ENCODE measurements at regions not wholly inside any gene's neighbourhood (a gene's known extent, or its start where the extent isn't known, plus 50 kb on each side); places are given as distances from the start of the nearest gene placed in this dataset.

GRCh38 chr5:106595864-106596263 lies 1074.9 kb downstream of the EFNA5 start:
- Mint-ChIP-seq H3K27ac (no peak overlapping the region), H3K27me3 (no peaks in the 10 kb centered on the region), H3K36me3 (no peaks in the 10 kb centered on the region), H3K4me1 (no peaks in the 10 kb centered on the region), H3K4me3 (no peak overlapping the region), H3K9me3 (peaks cover 8 to 14% (median 9%) of the 10 kb centered on the region in 3 donors)
- POLR2A ChIA-PET = no interaction called here
- CTCF ChIA-PET = no interaction called here
- WGBS (ENCODE audit: insufficient coverage) = no CpG with 5 or more reads among the region's 2 CpGs
- DNase-seq (no peak), ATAC-seq (replicated peaks in 1 of 4) (no peak)
- H3K27me3 ChIP-seq (replicated peaks in 1 of 2; ENCODE audit: control insufficient read depth in 2 of 2, extremely low read depth in 1 of 2, insufficient read depth in 2 of 2, low read length in 1 of 2) = no peaks in the 10 kb centered on the region
- H3K27ac ChIP-seq (ENCODE audit: low read length) = no peak overlapping the region
- H3K4me3 ChIP-seq (ENCODE audit: control insufficient read depth in 1 of 2, extremely low read depth in 1 of 2, low read length in 1 of 2) = no peak overlapping the region
- H3K4me1 ChIP-seq (ENCODE audit: control insufficient read depth in 1 of 2, extremely low read depth in 1 of 2, insufficient read depth in 2 of 2, low read length in 2 of 2) = no peaks in the 10 kb centered on the region
- no peaks in the 10 kb centered on the region for H3K9me3 ChIP-seq
- H3K36me3 ChIP-seq (ENCODE audit: control insufficient read depth in 2 of 2, extremely low read depth in 1 of 2, insufficient read depth in 1 of 2, low read length in 1 of 2) = no peaks in the 10 kb centered on the region

- Histone ChIP-seq H3K27ac (ENCODE audit: low read length) (no peak overlapping the region), H3K4me1 (ENCODE audit: control insufficient read depth in 1 of 2, extremely low read depth in 1 of 2, insufficient read depth in 2 of 2, low read length in 2 of 2) (no peaks in the 10 kb centered on the region), H3K4me3 (ENCODE audit: control insufficient read depth in 1 of 2, extremely low read depth in 1 of 2, low read length in 1 of 2) (no peak overlapping the region), H3K27me3 (replicated peaks in 1 of 2; ENCODE audit: control insufficient read depth in 2 of 2, extremely low read depth in 1 of 2, insufficient read depth in 2 of 2, low read length in 1 of 2) (no peaks in the 10 kb centered on the region), H3K9me3 (no peaks in the 10 kb centered on the region), H3K36me3 (ENCODE audit: control insufficient read depth in 2 of 2, extremely low read depth in 1 of 2, insufficient read depth in 1 of 2, low read length in 1 of 2) (no peaks in the 10 kb centered on the region)
- ChIA-PET CTCF (no interaction called here), POLR2A (no interaction called here)
- no peak for DNase-seq
- no peak overlapping the region for H3K4me3 Mint-ChIP-seq
- no peak for ATAC-seq (replicated peaks in 1 of 4)
- peaks cover 2 to 18% (median 11%) of the 10 kb centered on the region in 3 donors for H3K9me3 Mint-ChIP-seq
- no peaks in the 10 kb centered on the region for H3K4me1 Mint-ChIP-seq
- H3K27me3 Mint-ChIP-seq = no peaks in the 10 kb centered on the region
- H3K27ac Mint-ChIP-seq = no peak overlapping the region
- H3K36me3 Mint-ChIP-seq = no peaks in the 10 kb centered on the region
- WGBS (ENCODE audit: insufficient coverage) = 94% methylated on average over 8 of the region's 10 CpGs
Measured at GRCh38 chr5:106584268-106584667, 1086.5 kb downstream of the EFNA5 start.

GRCh38 chr5:106578736-106579135 lies 1092.0 kb downstream of the EFNA5 start:
- Mint-ChIP-seq H3K36me3 (no peaks in the 10 kb centered on the region), H3K27me3 (no peaks in the 10 kb centered on the region), H3K9me3 (peaks cover 0 to 8% (median 3%) of the 10 kb centered on the region in 3 donors), H3K27ac (no peak overlapping the region), H3K4me3 (no peak overlapping the region), H3K4me1 (no peaks in the 10 kb centered on the region)
- no peaks in the 10 kb centered on the region for H3K4me1 ChIP-seq (ENCODE audit: control insufficient read depth in 1 of 2, extremely low read depth in 1 of 2, insufficient read depth in 2 of 2, low read length in 2 of 2)
- ChIA-PET POLR2A (no interaction called here), CTCF (interaction anchor here in 1 of 2 donors (0.6 kb wide), 1 partner anchor 145 kb away, joined by 3 read pairs; no protein-coding TSS in a partner anchor)
- H3K27ac ChIP-seq (ENCODE audit: low read length) = no peak overlapping the region
- H3K4me3 ChIP-seq (ENCODE audit: control insufficient read depth in 1 of 2, extremely low read depth in 1 of 2, low read length in 1 of 2) = no peak overlapping the region
- 78% methylated on average over 2 of the region's 2 CpGs for WGBS (ENCODE audit: insufficient coverage)
- ATAC-seq (replicated peaks in 1 of 4) (no peak), DNase-seq (no peak)
- H3K27me3 ChIP-seq (replicated peaks in 1 of 2; ENCODE audit: control insufficient read depth in 2 of 2, extremely low read depth in 1 of 2, insufficient read depth in 2 of 2, low read length in 1 of 2) = no peaks in the 10 kb centered on the region
- H3K9me3 ChIP-seq = no peaks in the 10 kb centered on the region
- H3K36me3 ChIP-seq (ENCODE audit: control insufficient read depth in 2 of 2, extremely low read depth in 1 of 2, insufficient read depth in 1 of 2, low read length in 1 of 2) = no peaks in the 10 kb centered on the region

- no peaks in the 10 kb centered on the region for H3K4me1 Mint-ChIP-seq
- Histone ChIP-seq H3K4me1 (ENCODE audit: control insufficient read depth in 1 of 2, extremely low read depth in 1 of 2, insufficient read depth in 2 of 2, low read length in 2 of 2) (no peaks in the 10 kb centered on the region), H3K36me3 (ENCODE audit: control insufficient read depth in 2 of 2, extremely low read depth in 1 of 2, insufficient read depth in 1 of 2, low read length in 1 of 2) (no peaks in the 10 kb centered on the region), H3K9me3 (no peaks in the 10 kb centered on the region), H3K4me3 (ENCODE audit: control insufficient read depth in 1 of 2, extremely low read depth in 1 of 2, low read length in 1 of 2) (no peak overlapping the region), H3K27me3 (replicated peaks in 1 of 2; ENCODE audit: control insufficient read depth in 2 of 2, extremely low read depth in 1 of 2, insufficient read depth in 2 of 2, low read length in 1 of 2) (no peaks in the 10 kb centered on the region), H3K27ac (ENCODE audit: low read length) (no peak overlapping the region)
- H3K4me3 Mint-ChIP-seq = no peak overlapping the region
- DNase-seq (no peak), ATAC-seq (replicated peaks in 1 of 4) (no peak)
- no peak overlapping the region for H3K27ac Mint-ChIP-seq
- H3K36me3 Mint-ChIP-seq = no peaks in the 10 kb centered on the region
- peaks cover 0 to 8% (median 5%) of the 10 kb centered on the region in 3 donors for H3K9me3 Mint-ChIP-seq
- no peaks in the 10 kb centered on the region for H3K27me3 Mint-ChIP-seq
- WGBS (ENCODE audit: insufficient coverage) = no CpG with 5 or more reads among the region's 8 CpGs
- CTCF ChIA-PET = no interaction called here
- POLR2A ChIA-PET = no interaction called here
Measured at GRCh38 chr5:106574820-106575219, 1095.9 kb downstream of the EFNA5 start.

GRCh38 chr5:106566031-106566430 lies 1104.7 kb downstream of the EFNA5 start:
- WGBS (ENCODE audit: insufficient coverage) = no CpG with 5 or more reads among the region's 4 CpGs
- H3K9me3 Mint-ChIP-seq = peaks cover 9 to 14% (median 12%) of the 10 kb centered on the region in 3 donors
- Histone ChIP-seq H3K4me1 (ENCODE audit: control insufficient read depth in 1 of 2, extremely low read depth in 1 of 2, insufficient read depth in 2 of 2, low read length in 2 of 2) (no peaks in the 10 kb centered on the region), H3K27me3 (replicated peaks in 1 of 2; ENCODE audit: control insufficient read depth in 2 of 2, extremely low read depth in 1 of 2, insufficient read depth in 2 of 2, low read length in 1 of 2) (no peaks in the 10 kb centered on the region), H3K36me3 (ENCODE audit: control insufficient read depth in 2 of 2, extremely low read depth in 1 of 2, insufficient read depth in 1 of 2, low read length in 1 of 2) (no peaks in the 10 kb centered on the region), H3K4me3 (ENCODE audit: control insufficient read depth in 1 of 2, extremely low read depth in 1 of 2, low read length in 1 of 2) (no peak overlapping the region), H3K9me3 (no peaks in the 10 kb centered on the region), H3K27ac (ENCODE audit: low read length) (no peak overlapping the region)
- CTCF ChIA-PET = no interaction called here
- H3K27ac Mint-ChIP-seq = no peak overlapping the region
- no peaks in the 10 kb centered on the region for H3K27me3 Mint-ChIP-seq
- DNase-seq (no peak), ATAC-seq (replicated peaks in 1 of 4) (no peak)
- no peaks in the 10 kb centered on the region for H3K36me3 Mint-ChIP-seq
- POLR2A ChIA-PET = no interaction called here
- H3K4me3 Mint-ChIP-seq = no peak overlapping the region
- H3K4me1 Mint-ChIP-seq = no peaks in the 10 kb centered on the region

GRCh38 chr5:106545325-106545724 lies 1125.4 kb downstream of the EFNA5 start:
- H3K9me3 Mint-ChIP-seq = peaks cover under 1 to 33% (median 24%) of the 10 kb centered on the region in 3 donors
- CTCF ChIA-PET = no interaction called here
- 46% methylated on average over 2 of the region's 2 CpGs for WGBS (ENCODE audit: insufficient coverage)
- H3K4me3 ChIP-seq (ENCODE audit: control insufficient read depth in 1 of 2, extremely low read depth in 1 of 2, low read length in 1 of 2) = no peak overlapping the region
- H3K4me3 Mint-ChIP-seq = no peak overlapping the region
- no peaks in the 10 kb centered on the region for H3K36me3 ChIP-seq (ENCODE audit: control insufficient read depth in 2 of 2, extremely low read depth in 1 of 2, insufficient read depth in 1 of 2, low read length in 1 of 2)
- no peaks in the 10 kb centered on the region for H3K4me1 ChIP-seq (ENCODE audit: control insufficient read depth in 1 of 2, extremely low read depth in 1 of 2, insufficient read depth in 2 of 2, low read length in 2 of 2)
- no peaks in the 10 kb centered on the region for H3K9me3 ChIP-seq
- no peak for ATAC-seq (replicated peaks in 1 of 4)
- POLR2A ChIA-PET = interaction anchor here in 1 of 2 donors (0.6 kb wide), 1 partner anchor 102 kb away, joined by 6 read pairs; no protein-coding TSS in a partner anchor
- H3K4me1 Mint-ChIP-seq = no peaks in the 10 kb centered on the region
- H3K27ac Mint-ChIP-seq = no peak overlapping the region
- H3K27me3 Mint-ChIP-seq = no peaks in the 10 kb centered on the region
- no peaks in the 10 kb centered on the region for H3K36me3 Mint-ChIP-seq
- DNase-seq = no peak
- H3K27me3 ChIP-seq (replicated peaks in 1 of 2; ENCODE audit: control insufficient read depth in 2 of 2, extremely low read depth in 1 of 2, insufficient read depth in 2 of 2, low read length in 1 of 2) = no peaks in the 10 kb centered on the region
- no peak overlapping the region for H3K27ac ChIP-seq (ENCODE audit: low read length)

GRCh38 chr5:106543330-106543729 lies 1127.4 kb downstream of the EFNA5 start:
- POLR2A ChIA-PET = no interaction called here
- Histone ChIP-seq H3K27me3 (replicated peaks in 1 of 2; ENCODE audit: control insufficient read depth in 2 of 2, extremely low read depth in 1 of 2, insufficient read depth in 2 of 2, low read length in 1 of 2) (no peaks in the 10 kb centered on the region), H3K27ac (ENCODE audit: low read length) (no peak overlapping the region), H3K4me1 (ENCODE audit: control insufficient read depth in 1 of 2, extremely low read depth in 1 of 2, insufficient read depth in 2 of 2, low read length in 2 of 2) (no peaks in the 10 kb centered on the region), H3K9me3 (no peaks in the 10 kb centered on the region), H3K4me3 (ENCODE audit: control insufficient read depth in 1 of 2, extremely low read depth in 1 of 2, low read length in 1 of 2) (no peak overlapping the region), H3K36me3 (ENCODE audit: control insufficient read depth in 2 of 2, extremely low read depth in 1 of 2, insufficient read depth in 1 of 2, low read length in 1 of 2) (no peaks in the 10 kb centered on the region)
- peaks cover 9 to 39% (median 21%) of the 10 kb centered on the region in 3 donors for H3K9me3 Mint-ChIP-seq
- no peaks in the 10 kb centered on the region for H3K4me1 Mint-ChIP-seq
- WGBS (ENCODE audit: insufficient coverage) = no CpG with 5 or more reads among the region's 1 CpG
- CTCF ChIA-PET = no interaction called here
- ATAC-seq (replicated peaks in 1 of 4) (no peak), DNase-seq (no peak)
- H3K36me3 Mint-ChIP-seq = no peaks in the 10 kb centered on the region
- H3K4me3 Mint-ChIP-seq = no peak overlapping the region
- H3K27me3 Mint-ChIP-seq = no peaks in the 10 kb centered on the region
- no peak overlapping the region for H3K27ac Mint-ChIP-seq

Measured in T-cell (primary cell).